A673 (cell line): ENCODE measurements at regions not wholly inside any gene's neighbourhood (a gene's known extent, or its start where the extent isn't known, plus 50 kb on each side); places are given as distances from the start of the nearest gene placed in this dataset.

Source experiments
- BruUV-seq: library from RNA; stranded (reverse); fragments of 400-500 nt; replicated peaks from 2 replicates; lab custom pipeline; 2021; lab: Mats Ljungman, UMichigan
- CTCF ChIA-PET: fragments of 300-600 bp; sonication (Branson Sonifier 250); formaldehyde crosslinking; loops from one replicate; lab custom pipeline; 2022; ENCODE audit warnings: antibody characterized with exemption; lab: Charles Lee
- POLR2A ChIA-PET: fragments of 300-600 bp; sonication (Branson Sonifier 250); formaldehyde crosslinking; loops from one replicate; lab custom pipeline; 2022; ENCODE audit warnings: antibody characterized with exemption; ENCODE audit not compliant: low non-redundant PET; lab: Charles Lee
- DNase-seq: peaks from one replicate; pipeline ENCODE4 v3.0.0-alpha.2; 2015; ENCODE audit warnings: low spot score
- H3K27ac ChIP-seq: fragments of 200-600 bp; sonication (generic); 2 replicates; pipeline ENCODE4 v1.5.1; 2016; ENCODE audit warnings: mixed run types, low read depth, mild to moderate bottlenecking, mixed read lengths, antibody characterized with exemption, low read length; ENCODE audit not compliant: poor library complexity, severe bottlenecking
- H3K27me3 ChIP-seq: fragments of 200-600 bp; sonication (generic); replicated peaks from 2 replicates; pipeline ENCODE4 v1.6.1; 2017; ENCODE audit warnings: mixed run types, low read depth, mild to moderate bottlenecking, mixed read lengths, antibody characterized with exemption, low read length; ENCODE audit not compliant: insufficient read depth, poor library complexity
- H3K36me3 ChIP-seq: fragments of 200-600 bp; sonication (generic); 2 replicates; pipeline ENCODE4 v1.6.1; 2016; ENCODE audit warnings: mixed run types, mild to moderate bottlenecking, mixed read lengths, antibody characterized with exemption, low read length; ENCODE audit not compliant: insufficient read depth, poor library complexity, severe bottlenecking
- H3K4me1 ChIP-seq: fragments of 200-600 bp; sonication (generic); 2 replicates; pipeline ENCODE4 v1.6.1; 2017; ENCODE audit warnings: mixed run types, mild to moderate bottlenecking, mixed read lengths, antibody characterized with exemption, low read length; ENCODE audit not compliant: insufficient read depth, poor library complexity, severe bottlenecking
- H3K4me3 ChIP-seq: fragments of 200-600 bp; sonication (generic); 2 replicates; pipeline ENCODE4 v1.5.1; 2016; ENCODE audit warnings: low read depth, mixed run types, mild to moderate bottlenecking, mixed read lengths, low read length; ENCODE audit not compliant: poor library complexity, severe bottlenecking
- H3K9me3 ChIP-seq: fragments of 200-600 bp; sonication (generic); 2 replicates; pipeline ENCODE4 v1.6.1; 2016; ENCODE audit warnings: mixed run types, low read depth, mild to moderate bottlenecking, mixed read lengths, antibody characterized with exemption, low read length; ENCODE audit not compliant: poor library complexity, severe bottlenecking
- CTCF ChIP-seq: fragments of 300-800, 200-600 bp; sonication (generic); conservative IDR thresholded peaks from 2 replicates; pipeline ENCODE4 v1.5.1; 2017; ENCODE audit warnings: low read depth, mild to moderate bottlenecking, antibody characterized with exemption, low read length, moderate library complexity, mixed read lengths
- EZH2 ChIP-seq: fragments of 200-600 bp; sonication (generic); IDR thresholded peaks from 2 replicates; pipeline ENCODE4 v1.6.1; 2017; ENCODE audit warnings: borderline replicate concordance, low read depth, mild to moderate bottlenecking, mixed read lengths, antibody characterized with exemption, low read length; ENCODE audit not compliant: poor library complexity, severe bottlenecking
- intact Hi-C: fragments of 100-400 bp; cut with micrococcal nuclease; formaldehyde crosslinking; loops from one replicate; pipeline ENCODE4 v1.10.0; 2022; ENCODE audit not compliant: unreplicated experiment

GRCh38 chr20:61173961-61174725, 77.9 kb upstream of the CDH4 start:
- H3K36me3 ChIP-seq: no peaks in the 10 kb centered on the region
- ChIA-PET POLR2A (interaction anchor here (0.8 kb wide), 1 partner anchor 1150 kb away, joined by 4 read pairs; no protein-coding TSS in a partner anchor), CTCF (no interaction called here)
- no TSS peak for BruUV-seq
- no peak for TF ChIP-seq CTCF
- TF ChIP-seq EZH2: no peak
- DNase-seq: no peak
- no peaks in the 10 kb centered on the region for H3K27me3 ChIP-seq
- H3K4me3 ChIP-seq: no peak overlapping the region
- H3K27ac ChIP-seq: no peak overlapping the region
- no peaks in the 10 kb centered on the region for H3K4me1 ChIP-seq
- H3K9me3 ChIP-seq: no peaks in the 10 kb centered on the region
- intact Hi-C loops: no loop called here

- POLR2A ChIA-PET: no interaction called here
- Histone ChIP-seq H3K4me3 (no peak overlapping the region), H3K27me3 (no peaks in the 10 kb centered on the region), H3K9me3 (no peaks in the 10 kb centered on the region), H3K4me1 (no peaks in the 10 kb centered on the region), H3K36me3 (no peaks in the 10 kb centered on the region), H3K27ac (peak overlapping the region; percentile 49)
- CTCF ChIA-PET: no interaction called here
- intact Hi-C loops: no loop called here
- no TSS peak for BruUV-seq
- peak; percentile 57 for DNase-seq
- no peak for TF ChIP-seq EZH2
- TF ChIP-seq CTCF: no peak
These were observed 75.2 kb upstream of the CDH4 start for GRCh38 chr20:61176874-61177273.

- ChIA-PET CTCF (no interaction called here), POLR2A (no interaction called here)
- TF ChIP-seq EZH2 (no peak), CTCF (no peak)
- no peak for DNase-seq
- Histone ChIP-seq H3K27ac (no peak overlapping the region), H3K27me3 (no peaks in the 10 kb centered on the region), H3K4me1 (no peaks in the 10 kb centered on the region), H3K4me3 (no peak overlapping the region), H3K36me3 (no peaks in the 10 kb centered on the region), H3K9me3 (no peaks in the 10 kb centered on the region)
- intact Hi-C loops: no loop called here
- BruUV-seq: no TSS peak
These were observed 73.5 kb upstream of the CDH4 start for GRCh38 chr20:61178551-61179071.
